WTC11 (cell line): ENCODE measurements at regions not wholly inside any gene's neighbourhood (a gene's known extent, or its start where the extent isn't known, plus 50 kb on each side); places are given as distances from the start of the nearest gene placed in this dataset.
A peak's percentile ranks its signal among the peaks of the same experiment; 100 is the strongest.

Experiments used
- ATAC-seq: fragments of 200-7000 bp; cut with Tn5 transposase; 2 replicates; pipeline ENCODE4 v1.10.0; 2021; ENCODE audit warnings: mild to moderate bottlenecking, moderate library complexity
- CTCF ChIA-PET: fragments of 300-600 bp; sonication (Branson Sonifier 250); formaldehyde crosslinking; loops from one replicate; lab custom pipeline; 2021; ENCODE audit warnings: antibody characterized with exemption; lab: Charles Lee
- POLR2A ChIA-PET: fragments of 350-600 bp; sonication (Branson Sonifier 250); formaldehyde crosslinking; loops from one replicate; lab custom pipeline; 2021; ENCODE audit warnings: antibody characterized with exemption; lab: Charles Lee
- DNase-seq: peaks from one replicate; pipeline ENCODE4 v3.0.0; 2021; ENCODE audit warnings: low spot score
- H3K27ac Mint-ChIP-seq: 2 replicates; pipeline ENCODE4 v1.8.0; 2021; ENCODE audit warnings: mixed read lengths
- H3K27me3 Mint-ChIP-seq: 2 replicates; pipeline ENCODE4 v1.8.0; 2021; ENCODE audit warnings: low read depth, mild to moderate bottlenecking, moderate library complexity, mixed read lengths
- H3K36me3 Mint-ChIP-seq: 2 replicates; pipeline ENCODE4 v1.8.0; 2021; ENCODE audit warnings: mixed read lengths
- H3K4me1 Mint-ChIP-seq: 2 replicates; pipeline ENCODE4 v1.8.0; 2022; ENCODE audit warnings: mixed read lengths
- H3K4me3 Mint-ChIP-seq: 2 replicates; pipeline ENCODE4 v1.8.0; 2021; ENCODE audit warnings: mild to moderate bottlenecking, moderate library complexity, mixed read lengths
- H3K9me3 Mint-ChIP-seq: 2 replicates; pipeline ENCODE4 v1.8.0; 2021; ENCODE audit warnings: mixed read lengths
- CREB1 ChIP-seq: sonication (generic); formaldehyde crosslinking; IDR thresholded peaks from 2 replicates; pipeline ENCODE4 v1.8.0; 2023; ENCODE audit warnings: mild to moderate bottlenecking, missing genetic modification reagents
- CREM ChIP-seq: sonication (generic); formaldehyde crosslinking; IDR thresholded peaks from 2 replicates; pipeline ENCODE4 v1.8.1; 2022; ENCODE audit warnings: mild to moderate bottlenecking, missing genetic modification reagents, moderate library complexity
- ELF4 ChIP-seq: sonication (generic); formaldehyde crosslinking; IDR thresholded peaks from 2 replicates; pipeline ENCODE4 v1.8.1; 2022; ENCODE audit warnings: low read depth, mild to moderate bottlenecking, moderate library complexity, missing genetic modification reagents
- ESRRA ChIP-seq: sonication (generic); formaldehyde crosslinking; IDR thresholded peaks from 2 replicates; pipeline ENCODE4 v1.8.1; 2022; ENCODE audit warnings: mild to moderate bottlenecking, missing genetic modification reagents, borderline replicate concordance
- HMGA2 ChIP-seq: fragments of 250-450 bp; sonication (Bioruptor Pico); IDR thresholded peaks from 2 replicates; pipeline ENCODE4 v1.4.0; 2021; ENCODE audit warnings: mild to moderate bottlenecking, moderate library complexity
- IRF1 ChIP-seq: sonication (generic); formaldehyde crosslinking; IDR thresholded peaks from 2 replicates; pipeline ENCODE4 v1.8.0; 2023; ENCODE audit warnings: missing genetic modification reagents
- NFYB ChIP-seq: sonication (generic); formaldehyde crosslinking; conservative IDR thresholded peaks from 2 replicates; pipeline ENCODE4 v1.8.0; 2022; ENCODE audit warnings: low read depth, missing genetic modification reagents
- PRDM15 ChIP-seq: sonication (generic); formaldehyde crosslinking; IDR thresholded peaks from 2 replicates; pipeline ENCODE4 v1.8.0; 2022; ENCODE audit warnings: missing genetic modification reagents
- SOX15 ChIP-seq: fragments of 250-450 bp; sonication (Bioruptor Pico); IDR thresholded peaks from 2 replicates; pipeline ENCODE4 v1.9.0; 2021; ENCODE audit warnings: mild to moderate bottlenecking
- USF2 ChIP-seq: sonication (generic); formaldehyde crosslinking; IDR thresholded peaks from 2 replicates; pipeline ENCODE4 v1.8.1; 2023; ENCODE audit warnings: mild to moderate bottlenecking, missing genetic modification reagents, moderate library complexity
- ZBTB21 ChIP-seq: sonication (generic); formaldehyde crosslinking; IDR thresholded peaks from 2 replicates; pipeline ENCODE4 v1.8.1; 2023; ENCODE audit warnings: mild to moderate bottlenecking, missing genetic modification reagents, borderline replicate concordance
- ZNF423 ChIP-seq: fragments of 250-450 bp; sonication (Bioruptor Pico); IDR thresholded peaks from 2 replicates; pipeline ENCODE4 v2.1.2; 2022; ENCODE audit warnings: mild to moderate bottlenecking, moderate library complexity
- TF ChIP-seq, protein P1 (sequence below): fragments of 250-450 bp; sonication (Bioruptor Pico); IDR thresholded peaks from 2 replicates; pipeline ENCODE4 v1.9.0; 2021; ENCODE audit warnings: moderate library complexity, mild to moderate bottlenecking, inconsistent platforms, borderline replicate concordance
- TF ChIP-seq, protein P2 (sequence below): sonication (generic); formaldehyde crosslinking; IDR thresholded peaks from 2 replicates; pipeline ENCODE4 v1.8.1; 2022; ENCODE audit warnings: low read depth, missing genetic modification reagents, borderline replicate concordance
- TF ChIP-seq, protein P3 (sequence below): sonication (generic); formaldehyde crosslinking; IDR thresholded peaks from 2 replicates; pipeline ENCODE4 v1.8.1; 2023; ENCODE audit warnings: mild to moderate bottlenecking, missing genetic modification reagents
- TF ChIP-seq, protein P4 (sequence below): sonication (generic); formaldehyde crosslinking; IDR thresholded peaks from 2 replicates; pipeline ENCODE4 v1.8.1; 2022; ENCODE audit warnings: mild to moderate bottlenecking, moderate library complexity, missing genetic modification reagents

DNA sequence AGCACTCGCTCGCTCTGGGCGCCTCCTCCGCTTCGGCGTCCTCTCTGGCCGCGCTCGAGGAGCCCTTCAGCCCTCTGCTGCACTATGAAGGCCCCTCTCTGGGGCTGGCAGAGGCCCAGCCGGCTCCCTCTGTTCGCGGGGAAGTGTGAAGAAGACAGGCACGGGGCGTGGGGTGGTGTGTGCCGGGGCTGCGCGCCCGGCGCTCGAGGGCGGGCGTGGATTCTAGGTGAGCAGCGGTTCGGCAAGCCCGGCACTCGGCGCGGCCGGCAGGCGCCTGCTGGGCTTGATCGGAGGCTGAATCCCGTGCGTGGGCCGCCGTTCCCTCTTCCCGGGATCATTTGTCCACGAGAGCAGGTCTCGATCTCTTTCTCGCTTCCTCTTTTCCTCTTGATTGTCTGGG is 153.0 kb downstream of the SLC35B3 start (continued):
- TF ChIP-seq PRDM15 (no peak), CREM (CRISPR knock-in tag) (no peak), CREB1 (CRISPR knock-in tag) (no peak), NFYB (no peak)

DNA sequence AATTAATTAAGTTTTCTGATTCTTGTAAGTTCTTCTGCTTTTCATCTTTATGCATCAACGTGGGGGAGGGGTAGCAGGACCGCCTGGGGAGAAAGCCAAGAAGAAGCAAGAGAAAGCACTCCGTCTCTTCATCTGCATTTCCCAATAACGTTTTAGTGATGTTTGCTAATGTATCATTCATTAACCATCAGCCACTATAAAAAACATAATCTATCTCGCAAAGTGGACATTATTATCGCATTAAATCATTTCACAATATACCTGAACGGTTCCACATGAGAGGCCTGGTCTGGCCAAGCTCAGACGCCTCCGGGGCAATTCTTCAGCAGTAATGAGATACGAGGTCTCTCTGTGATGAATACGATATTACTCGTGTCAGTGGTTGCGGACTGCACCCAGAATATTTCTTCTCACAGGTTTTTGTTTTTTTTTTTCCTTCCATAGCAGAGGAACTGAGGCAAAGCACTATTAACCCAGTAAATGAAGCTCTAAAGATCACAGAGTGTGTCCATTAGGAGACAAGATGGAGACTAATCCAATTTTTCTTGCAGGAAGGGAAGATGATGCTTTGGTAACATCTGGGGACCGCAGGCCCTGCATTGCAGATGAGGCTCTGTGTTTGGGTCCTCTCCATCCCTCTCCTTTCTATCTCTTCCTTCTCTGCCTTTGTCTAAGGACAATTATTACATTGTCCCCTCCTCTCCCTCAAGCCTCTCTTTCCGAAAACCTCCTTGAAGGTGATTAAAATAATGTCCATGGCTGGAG is 156.1 kb downstream of the SLC35B3 start:
- TF ChIP-seq, protein P1, sequence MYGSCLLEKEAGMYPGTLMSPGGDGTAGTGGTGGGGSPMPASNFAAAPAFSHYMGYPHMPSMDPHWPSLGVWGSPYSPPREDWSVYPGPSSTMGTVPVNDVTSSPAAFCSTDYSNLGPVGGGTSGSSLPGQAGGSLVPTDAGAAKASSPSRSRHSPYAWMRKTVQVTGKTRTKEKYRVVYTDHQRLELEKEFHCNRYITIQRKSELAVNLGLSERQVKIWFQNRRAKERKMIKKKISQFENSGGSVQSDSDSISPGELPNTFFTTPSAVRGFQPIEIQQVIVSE (CRISPR knock-in tag) = no peak
- TF ChIP-seq ELF4 (CRISPR knock-in tag) = no peak
- no peak for TF ChIP-seq ZBTB21 (CRISPR knock-in tag)
- TF ChIP-seq ZNF423 (CRISPR knock-in tag) = no peak
- TF ChIP-seq SOX15 (CRISPR knock-in tag) = no peak
- TF ChIP-seq ESRRA (CRISPR knock-in tag) = no peak
- TF ChIP-seq, protein P2, sequence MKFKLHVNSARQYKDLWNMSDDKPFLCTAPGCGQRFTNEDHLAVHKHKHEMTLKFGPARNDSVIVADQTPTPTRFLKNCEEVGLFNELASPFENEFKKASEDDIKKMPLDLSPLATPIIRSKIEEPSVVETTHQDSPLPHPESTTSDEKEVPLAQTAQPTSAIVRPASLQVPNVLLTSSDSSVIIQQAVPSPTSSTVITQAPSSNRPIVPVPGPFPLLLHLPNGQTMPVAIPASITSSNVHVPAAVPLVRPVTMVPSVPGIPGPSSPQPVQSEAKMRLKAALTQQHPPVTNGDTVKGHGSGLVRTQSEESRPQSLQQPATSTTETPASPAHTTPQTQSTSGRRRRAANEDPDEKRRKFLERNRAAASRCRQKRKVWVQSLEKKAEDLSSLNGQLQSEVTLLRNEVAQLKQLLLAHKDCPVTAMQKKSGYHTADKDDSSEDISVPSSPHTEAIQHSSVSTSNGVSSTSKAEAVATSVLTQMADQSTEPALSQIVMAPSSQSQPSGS (CRISPR knock-in tag) = no peak
- TF ChIP-seq, protein P3, sequence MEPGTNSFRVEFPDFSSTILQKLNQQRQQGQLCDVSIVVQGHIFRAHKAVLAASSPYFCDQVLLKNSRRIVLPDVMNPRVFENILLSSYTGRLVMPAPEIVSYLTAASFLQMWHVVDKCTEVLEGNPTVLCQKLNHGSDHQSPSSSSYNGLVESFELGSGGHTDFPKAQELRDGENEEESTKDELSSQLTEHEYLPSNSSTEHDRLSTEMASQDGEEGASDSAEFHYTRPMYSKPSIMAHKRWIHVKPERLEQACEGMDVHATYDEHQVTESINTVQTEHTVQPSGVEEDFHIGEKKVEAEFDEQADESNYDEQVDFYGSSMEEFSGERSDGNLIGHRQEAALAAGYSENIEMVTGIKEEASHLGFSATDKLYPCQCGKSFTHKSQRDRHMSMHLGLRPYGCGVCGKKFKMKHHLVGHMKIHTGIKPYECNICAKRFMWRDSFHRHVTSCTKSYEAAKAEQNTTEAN (CRISPR knock-in tag) = no peak
- TF ChIP-seq USF2 (CRISPR knock-in tag) = no peak
- no peak for TF ChIP-seq HMGA2 (CRISPR knock-in tag)
- no peak for TF ChIP-seq IRF1 (CRISPR knock-in tag)
- TF ChIP-seq, protein P4, sequence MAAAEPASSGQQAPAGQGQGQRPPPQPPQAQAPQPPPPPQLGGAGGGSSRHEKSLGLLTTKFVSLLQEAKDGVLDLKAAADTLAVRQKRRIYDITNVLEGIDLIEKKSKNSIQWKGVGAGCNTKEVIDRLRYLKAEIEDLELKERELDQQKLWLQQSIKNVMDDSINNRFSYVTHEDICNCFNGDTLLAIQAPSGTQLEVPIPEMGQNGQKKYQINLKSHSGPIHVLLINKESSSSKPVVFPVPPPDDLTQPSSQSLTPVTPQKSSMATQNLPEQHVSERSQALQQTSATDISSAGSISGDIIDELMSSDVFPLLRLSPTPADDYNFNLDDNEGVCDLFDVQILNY (CRISPR knock-in tag) = no peak
- DNase-seq (no peak), ATAC-seq (no peak)
- H3K27me3 Mint-ChIP-seq = no peaks in the 10 kb centered on the region
- peaks cover 12% of the 10 kb centered on the region for H3K9me3 Mint-ChIP-seq
- H3K27ac Mint-ChIP-seq = 0 out of 2 replicates have a peak overlapping the region, but pooled peaks have one; percentile 15
- CTCF ChIA-PET = interaction anchor here (1.6 kb wide), 1 partner anchor 202 kb away, joined by 4 read pairs; no protein-coding TSS in a partner anchor
- POLR2A ChIA-PET = interaction anchor here (0.7 kb wide), 1 partner anchor 57 kb away, joined by 3 read pairs; no protein-coding TSS in a partner anchor
- H3K4me3 Mint-ChIP-seq = no peak overlapping the region; the same call in 1 of the 2 replicates
- 0 out of 2 replicates have a peak, but pooled peaks cover 3% of the 10 kb centered on the region for H3K36me3 Mint-ChIP-seq
- H3K4me1 Mint-ChIP-seq = peaks cover 39% of the 10 kb centered on the region
